Uterus (tissue), 2 donors: ENCODE measurements at regions not wholly inside any gene's neighbourhood (a gene's known extent, or its start where the extent isn't known, plus 50 kb on each side); places are given as distances from the start of the nearest gene placed in this dataset.

Experiments used
- POLR2A ChIP-seq, 2 donors: fragments of 450-650 bp; IDR thresholded peaks; one replicate each; pipeline ENCODE4 v1.6.1; 2016; ENCODE audit warnings: antibody characterized with exemption in 2 of 2, mild to moderate bottlenecking in 1 of 2, moderate library complexity in 1 of 2
- TF ChIP-seq, protein P1 (sequence below), 4 experiments: fragments of 200-600 bp in 2 of 4; fragments of 450-650 bp in 2 of 4; sonication (generic) in 2 of 4; IDR thresholded peaks; one replicate each; pipeline ENCODE4 v1.5.1; 2016 to 2019; ENCODE audit warnings: antibody characterized with exemption in 4 of 4, mild to moderate bottlenecking in 2 of 4, moderate library complexity in 1 of 4

DNA sequence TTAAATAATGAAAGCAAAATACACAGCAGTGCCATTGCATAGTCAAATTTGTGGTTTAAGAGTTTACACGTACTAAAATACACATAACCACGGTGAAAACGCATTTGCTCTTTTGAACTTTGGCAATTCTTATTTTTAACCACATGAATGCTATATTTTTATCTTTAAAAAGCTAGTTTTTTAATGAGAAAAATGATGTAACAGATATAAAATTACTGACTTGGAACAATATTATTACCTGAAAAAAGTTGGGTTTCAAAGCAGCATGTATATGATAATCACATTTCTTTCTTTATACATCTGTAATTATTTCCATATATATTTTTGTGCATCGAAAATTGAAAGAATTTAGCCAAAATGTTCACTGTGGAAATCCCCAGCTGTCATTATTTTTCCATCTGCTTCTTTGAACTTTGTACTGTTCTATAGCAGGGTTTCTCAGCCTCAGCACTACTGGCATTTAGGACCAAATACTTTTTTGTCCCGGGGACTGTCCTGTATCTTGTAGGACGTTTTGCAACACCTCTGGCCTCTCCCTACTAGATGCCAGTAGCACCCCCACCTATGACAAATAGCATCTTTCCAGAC, 75.9 kb upstream of the CAB39 start:
- TF ChIP-seq, protein P1, sequence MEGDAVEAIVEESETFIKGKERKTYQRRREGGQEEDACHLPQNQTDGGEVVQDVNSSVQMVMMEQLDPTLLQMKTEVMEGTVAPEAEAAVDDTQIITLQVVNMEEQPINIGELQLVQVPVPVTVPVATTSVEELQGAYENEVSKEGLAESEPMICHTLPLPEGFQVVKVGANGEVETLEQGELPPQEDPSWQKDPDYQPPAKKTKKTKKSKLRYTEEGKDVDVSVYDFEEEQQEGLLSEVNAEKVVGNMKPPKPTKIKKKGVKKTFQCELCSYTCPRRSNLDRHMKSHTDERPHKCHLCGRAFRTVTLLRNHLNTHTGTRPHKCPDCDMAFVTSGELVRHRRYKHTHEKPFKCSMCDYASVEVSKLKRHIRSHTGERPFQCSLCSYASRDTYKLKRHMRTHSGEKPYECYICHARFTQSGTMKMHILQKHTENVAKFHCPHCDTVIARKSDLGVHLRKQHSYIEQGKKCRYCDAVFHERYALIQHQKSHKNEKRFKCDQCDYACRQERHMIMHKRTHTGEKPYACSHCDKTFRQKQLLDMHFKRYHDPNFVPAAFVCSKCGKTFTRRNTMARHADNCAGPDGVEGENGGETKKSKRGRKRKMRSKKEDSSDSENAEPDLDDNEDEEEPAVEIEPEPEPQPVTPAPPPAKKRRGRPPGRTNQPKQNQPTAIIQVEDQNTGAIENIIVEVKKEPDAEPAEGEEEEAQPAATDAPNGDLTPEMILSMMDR (IDR thresholded peaks at IDR 0.05), result no peak
- TF ChIP-seq POLR2A (IDR thresholded peaks at IDR 0.05), result no peak
